Esophagus muscularis mucosa (tissue), 4 donors: ENCODE measurements at regions not wholly inside any gene's neighbourhood (a gene's known extent, or its start where the extent isn't known, plus 50 kb on each side); places are given as distances from the start of the nearest gene placed in this dataset.

ENCODE experiments used
- DNase-seq: peaks from one replicate; pipeline ENCODE4 v3.0.0-alpha.2; 2017; ENCODE audit errors: extremely low spot score
- H3K27ac ChIP-seq, 4 donors: fragments of 200-600 bp; sonication (generic); replicated peaks in 1 of 4; 1 replicate in 3 of 4; 2 replicates in 1 of 4; pipeline ENCODE4 v1.5.1; 2016 to 2019; ENCODE audit warnings: mild to moderate bottlenecking in 1 of 4
- H3K27me3 ChIP-seq, 4 donors: fragments of 200-600 bp; sonication (generic); one replicate each; pipeline versions ENCODE4 v1.5.1 to v1.6.0; 2016 to 2019
- H3K36me3 ChIP-seq, 4 donors: fragments of 200-600 bp; sonication (generic); one replicate each; pipeline ENCODE4 v1.5.1; 2016 to 2019
- H3K4me1 ChIP-seq, 4 donors: fragments of 200-600 bp; sonication (generic); one replicate each; pipeline ENCODE4 v1.5.1; 2016 to 2019
- H3K4me3 ChIP-seq, 4 donors: fragments of 200-600 bp; sonication (generic); 1 replicate in 2 of 4; 2 replicates in 2 of 4; pipeline ENCODE4 v1.5.1; 2016 to 2019; ENCODE audit warnings: mild to moderate bottlenecking in 4 of 4, moderate library complexity in 1 of 4
- H3K9me3 ChIP-seq, 4 donors: fragments of 200-600 bp; sonication (generic); 1 replicate in 3 of 4; 2 replicates in 1 of 4; pipeline ENCODE4 v1.5.1; 2016 to 2019
- CTCF ChIP-seq, 3 experiments: fragments of 200-600 bp in 2 of 3; fragments of 450-650 bp in 1 of 3; sonication (generic) in 2 of 3; IDR thresholded peaks; one replicate each; pipeline ENCODE4 v1.5.1; 2017 to 2019; ENCODE audit warnings: antibody characterized with exemption in 3 of 3, mild to moderate bottlenecking in 2 of 3, moderate library complexity in 1 of 3
- EP300 ChIP-seq: sonication (generic); formaldehyde crosslinking; IDR thresholded peaks from one replicate; pipeline ENCODE4 v1.6.1; 2017; ENCODE audit warnings: antibody characterized with exemption
- POLR2A ChIP-seq: fragments of 450-650 bp; IDR thresholded peaks from one replicate; pipeline ENCODE4 v1.6.1; 2017; ENCODE audit warnings: antibody characterized with exemption, moderate library complexity, mild to moderate bottlenecking, low read depth
- POLR2AphosphoS5 ChIP-seq, 2 donors: sonication (generic); formaldehyde crosslinking; IDR thresholded peaks; one replicate each; pipeline ENCODE4 v1.6.1; 2017; ENCODE audit warnings: antibody characterized with exemption in 2 of 2
- WGBS: methylation state at CpG from one replicate; pipeline ENCODE4 v1.1.5; 2018; 5-methylcytosine and 5-hydroxymethylcytosine counted together
- intact Hi-C: fragments of 100-400 bp; cut with DNase I; formaldehyde crosslinking; loops from one replicate; pipeline ENCODE4 v1.15.1; 2023

GRCh38 chr10:20976891-20977290 lies 79.8 kb upstream of the NEBL start:
- no peak for TF ChIP-seq CTCF (IDR thresholded peaks at IDR 0.05)
- TF ChIP-seq EP300, result no peak
- TF ChIP-seq POLR2A, result no peak
- TF ChIP-seq POLR2AphosphoS5 (IDR thresholded peaks at IDR 0.05), result no peak
- intact Hi-C loops, result no loop called here
- WGBS, result 69% methylated on average over 3 of the region's 3 CpGs

GRCh38 chr10:20976390-20976789 lies 79.3 kb upstream of the NEBL start:
- Histone ChIP-seq H3K9me3 (no peaks in the 10 kb centered on the region), H3K27ac (no peak overlapping the region), H3K4me3 (no peak overlapping the region), H3K27me3 (no peaks in the 10 kb centered on the region), H3K4me1 (no peaks in the 10 kb centered on the region), H3K36me3 (no peaks in the 10 kb centered on the region)
- DNase-seq, result no peak
- no peak for TF ChIP-seq POLR2AphosphoS5 (IDR thresholded peaks at IDR 0.05)
- intact Hi-C loops, result no loop called here
- WGBS, result 91% methylated on average over 3 of the region's 3 CpGs

More at GRCh38 chr10:20976891-20977290, 79.8 kb upstream of the NEBL start:
- Histone ChIP-seq H3K4me1 (no peaks in the 10 kb centered on the region), H3K36me3 (no peaks in the 10 kb centered on the region), H3K9me3 (peaks cover 0 to 3% (median 1%) of the 10 kb centered on the region in 4 donors), H3K4me3 (no peak overlapping the region), H3K27ac (no peak overlapping the region), H3K27me3 (no peaks in the 10 kb centered on the region)
- peak; percentile 37 for DNase-seq

DNA sequence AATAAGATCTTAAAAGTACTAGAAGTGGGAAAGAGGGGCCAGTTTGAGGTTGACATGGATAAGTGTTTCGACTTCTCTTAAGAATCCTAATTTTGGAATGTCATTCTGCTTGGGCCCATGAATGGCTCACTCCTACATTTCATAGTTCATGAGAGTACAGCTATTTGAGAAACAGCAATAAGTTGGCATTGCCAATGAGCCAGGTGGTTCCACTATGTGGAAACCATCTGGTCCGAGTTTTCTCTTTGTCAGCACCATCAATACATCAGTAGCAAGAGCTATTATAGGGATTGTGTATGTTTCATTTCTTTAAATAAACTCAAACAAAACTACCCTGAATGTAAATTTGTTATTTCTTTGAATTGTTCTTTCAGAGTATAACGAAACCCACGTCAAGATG lies 78.1 kb upstream of the NEBL start:
- TF ChIP-seq POLR2AphosphoS5 (IDR thresholded peaks at IDR 0.05), result no peak
- no peak for TF ChIP-seq POLR2A
- TF ChIP-seq CTCF (IDR thresholded peaks at IDR 0.05), result no peak
- intact Hi-C loops, result no loop called here
- Histone ChIP-seq H3K27ac (no peak overlapping the region), H3K9me3 (no peaks in the 10 kb centered on the region), H3K4me1 (no peaks in the 10 kb centered on the region), H3K27me3 (no peaks in the 10 kb centered on the region), H3K36me3 (no peaks in the 10 kb centered on the region), H3K4me3 (no peak overlapping the region)
- 81% methylated on average over 4 of the region's 4 CpGs for WGBS
- DNase-seq, result no peak

DNA sequence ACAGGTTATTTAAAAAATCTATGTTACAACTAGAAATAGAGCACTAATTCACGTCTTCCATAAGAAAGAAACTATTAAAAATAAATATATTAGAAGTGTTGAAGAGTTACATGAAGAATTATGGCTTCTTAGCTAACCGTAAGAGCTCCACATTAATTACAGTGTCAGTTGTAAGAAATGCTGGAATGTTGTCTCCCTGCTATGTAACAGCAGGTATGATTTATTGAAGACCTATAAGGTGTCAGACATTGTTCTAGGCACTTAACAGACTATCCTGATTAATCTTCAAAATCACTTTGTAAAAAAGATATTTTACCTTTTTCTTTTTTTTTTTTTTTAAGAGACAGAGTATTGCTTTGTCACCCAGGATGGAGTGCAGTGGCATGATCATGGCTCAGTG lies 75.8 kb upstream of the NEBL start:
- Histone ChIP-seq H3K27ac (no peak overlapping the region), H3K4me1 (no peaks in the 10 kb centered on the region), H3K4me3 (no peak overlapping the region), H3K9me3 (no peaks in the 10 kb centered on the region), H3K36me3 (no peaks in the 10 kb centered on the region), H3K27me3 (no peaks in the 10 kb centered on the region)
- WGBS, result 58% methylated on average over 2 of the region's 2 CpGs
- intact Hi-C loops, result no loop called here
- TF ChIP-seq EP300 (no peak), POLR2A (no peak), CTCF (IDR thresholded peaks at IDR 0.05) (no peak), POLR2AphosphoS5 (IDR thresholded peaks at IDR 0.05) (no peak)
- DNase-seq, result no peak

- Histone ChIP-seq H3K36me3 (no peaks in the 10 kb centered on the region), H3K27me3 (no peaks in the 10 kb centered on the region), H3K4me1 (no peaks in the 10 kb centered on the region), H3K9me3 (no peaks in the 10 kb centered on the region), H3K27ac (no peak overlapping the region), H3K4me3 (no peak overlapping the region)
- intact Hi-C loops, result no loop called here
- DNase-seq, result no peak
- TF ChIP-seq EP300 (no peak), CTCF (IDR thresholded peaks at IDR 0.05) (no peak), POLR2AphosphoS5 (IDR thresholded peaks at IDR 0.05) (no peak), POLR2A (no peak)
- 73% methylated on average over 3 of the region's 3 CpGs for WGBS
Observed at GRCh38 chr10:20971901-20972300, 74.8 kb upstream of the NEBL start.
